ENCODE measurements at regions not wholly inside any gene's neighbourhood (a gene's known extent, or its start where the extent isn't known, plus 50 kb on each side); places are given as distances from the start of the nearest gene placed in this dataset.

GRCh38 chr13:107562203-107562602 is 653.1 kb downstream of the LIG4 start:
- no peak for TF ChIP-seq OSR2 (tag by site-specific recombination; IDR thresholded peaks at IDR 0.05)
- TF ChIP-seq ZNF350 (tag by site-specific recombination; IDR thresholded peaks at IDR 0.05) = no peak
